Fibroblast of mammary gland (primary cell): ENCODE measurements at regions not wholly inside any gene's neighbourhood (a gene's known extent, or its start where the extent isn't known, plus 50 kb on each side); places are given as distances from the start of the nearest gene placed in this dataset.

Experiments
- DNase-seq: peaks from one replicate; pipeline ENCODE4 v3.0.0-alpha.2; 2010; ENCODE audit warnings: low read depth
- H3K4me3 ChIP-seq: 2 replicates; pipeline ENCODE4 v1.5.1; 2011; ENCODE audit warnings: low read depth, mild to moderate bottlenecking, low read length, moderate library complexity; ENCODE audit not compliant: control insufficient read depth
- CTCF ChIP-seq: conservative IDR thresholded peaks from 2 replicates; pipeline ENCODE4 v1.5.1; 2011; ENCODE audit warnings: low read depth, low read length, inconsistent platforms; ENCODE audit not compliant: control insufficient read depth, insufficient read depth

- DNase-seq: no peak
- no peak for TF ChIP-seq CTCF
- H3K4me3 ChIP-seq: no peak overlapping the region
Measured at GRCh38 chr14:78070344-78070743, 99.8 kb upstream of the NRXN3 start.

- H3K4me3 ChIP-seq: no peak overlapping the region
- TF ChIP-seq CTCF: no peak
- no peak for DNase-seq
Measured at GRCh38 chr14:78071016-78071549, 99.1 kb upstream of the NRXN3 start.

- no peak for TF ChIP-seq CTCF
- no peak for DNase-seq
- H3K4me3 ChIP-seq: no peak overlapping the region
Measured at GRCh38 chr14:78073028-78073427, 97.1 kb upstream of the NRXN3 start.

GRCh38 chr14:78074561-78074960, 95.6 kb upstream of the NRXN3 start:
- DNase-seq: no peak
- H3K4me3 ChIP-seq: no peak overlapping the region
- no peak for TF ChIP-seq CTCF

GRCh38 chr14:78075033-78075432, 95.1 kb upstream of the NRXN3 start:
- no peak for DNase-seq
- no peak for TF ChIP-seq CTCF
- no peak overlapping the region for H3K4me3 ChIP-seq

- no peak overlapping the region for H3K4me3 ChIP-seq
- DNase-seq: no peak
- TF ChIP-seq CTCF: no peak
Measured at GRCh38 chr14:78075555-78076277, 94.5 kb upstream of the NRXN3 start.
